ENCODE measurements at regions not wholly inside any gene's neighbourhood (a gene's known extent, or its start where the extent isn't known, plus 50 kb on each side); places are given as distances from the start of the nearest gene placed in this dataset.

DNA sequence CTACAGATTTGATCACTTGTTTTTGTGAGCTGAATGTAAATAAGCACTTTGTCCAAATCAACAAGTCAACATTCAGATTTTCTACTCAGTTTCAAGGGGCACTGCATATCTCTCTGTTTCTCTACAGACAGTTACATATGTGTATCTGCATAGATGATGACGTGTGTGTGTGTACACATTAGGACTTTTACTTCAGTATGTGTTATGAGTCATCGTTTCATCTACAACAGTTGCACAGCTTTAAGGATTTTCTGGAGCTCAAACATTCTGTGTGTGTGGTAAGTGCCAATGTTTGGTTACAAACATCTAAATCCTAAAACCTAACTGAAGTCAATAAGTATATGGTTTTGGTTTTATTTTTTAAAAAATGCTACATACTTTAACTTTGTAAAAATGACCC is 494.5 kb upstream of the PBX1 start:
- no peak for DNase-seq
- Histone ChIP-seq H4K91ac (ENCODE audit: insufficient read length, low read depth, low read length) (no peak overlapping the region), H3K27me3 (ENCODE audit: insufficient read depth, low read length) (no peaks in the 10 kb centered on the region), H3K18ac (ENCODE audit: insufficient read length, low read depth, low read length) (no peak overlapping the region), H3K4me2 (ENCODE audit: insufficient read depth, insufficient read length, low read length) (no peak overlapping the region), H2BK5ac (ENCODE audit: insufficient read length, low read length) (no peak overlapping the region), H2AK5ac (ENCODE audit: insufficient read length, low read length) (no peak overlapping the region), H3K79me2 (ENCODE audit: insufficient read depth, low read length) (no peaks in the 10 kb centered on the region), H3K4me1 (ENCODE audit: insufficient read depth, low read length) (no peaks in the 10 kb centered on the region), H3K9me3 (ENCODE audit: control insufficient read depth, low read depth, low read length) (no peaks in the 10 kb centered on the region), H3K23me2 (ENCODE audit: insufficient read length, low read depth, low read length, poor library complexity, severe bottlenecking) (no peaks in the 10 kb centered on the region), H3K23ac (ENCODE audit: insufficient read length, low read depth, low read length) (no peak overlapping the region), H3K27ac (ENCODE audit: insufficient read length, low read depth, low read length) (no peak overlapping the region), H3T11ph (ENCODE audit: low read length) (no peak overlapping the region), H3K56ac (ENCODE audit: insufficient read length, low read depth, low read length) (no peak overlapping the region), H2BK120ac (ENCODE audit: low read depth, low read length, poor library complexity, severe bottlenecking) (no peak overlapping the region), H2BK15ac (ENCODE audit: low read depth, low read length) (no peak overlapping the region), H3K14ac (ENCODE audit: insufficient read depth, low read length) (no peak overlapping the region), H3K9ac (ENCODE audit: extremely low read depth, insufficient read length, low read length) (no peak overlapping the region), H2BK20ac (ENCODE audit: low read depth, low read length, poor library complexity, severe bottlenecking) (no peak overlapping the region), H3K79me1 (ENCODE audit: insufficient read depth, low read depth, low read length, poor library complexity, severe bottlenecking) (no peaks in the 10 kb centered on the region), H4K5ac (ENCODE audit: insufficient read length, low read depth, low read length) (no peak overlapping the region), H2BK12ac (ENCODE audit: insufficient read length, low read depth, low read length) (no peak overlapping the region), H4K20me1 (ENCODE audit: control insufficient read depth, insufficient read depth, insufficient read length) (no peaks in the 10 kb centered on the region), H3K4ac (ENCODE audit: low read depth, low read length) (no peak overlapping the region), H4K8ac (replicated peaks; ENCODE audit: insufficient read length, low read depth, low read length) (no peak overlapping the region), H2AFZ (ENCODE audit: low read length) (no peak overlapping the region)
- Mint-ChIP-seq H3K4me3 (no peak overlapping the region), H3K4me1 (no peaks in the 10 kb centered on the region), H3K27ac (no peak overlapping the region), H3K27me3 (ENCODE audit: low read depth) (no peaks in the 10 kb centered on the region), H3K36me3 (ENCODE audit: insufficient read depth in 1 of 3, low read depth in 3 of 3) (peaks cover 0 to 6% (median 0%) of the 10 kb centered on the region in 3 experiments; a peak in 4 of 7 replicates), H3K9me3 (peaks cover 5% of the 10 kb centered on the region in 2 experiments; a peak in 2 of 5 replicates)
- WGBS (ENCODE audit: extremely low coverage, insufficient read length, low lambda C conversion rate): no CpG with 5 or more reads among the region's 2 CpGs
- TF ChIP-seq, protein P1, sequence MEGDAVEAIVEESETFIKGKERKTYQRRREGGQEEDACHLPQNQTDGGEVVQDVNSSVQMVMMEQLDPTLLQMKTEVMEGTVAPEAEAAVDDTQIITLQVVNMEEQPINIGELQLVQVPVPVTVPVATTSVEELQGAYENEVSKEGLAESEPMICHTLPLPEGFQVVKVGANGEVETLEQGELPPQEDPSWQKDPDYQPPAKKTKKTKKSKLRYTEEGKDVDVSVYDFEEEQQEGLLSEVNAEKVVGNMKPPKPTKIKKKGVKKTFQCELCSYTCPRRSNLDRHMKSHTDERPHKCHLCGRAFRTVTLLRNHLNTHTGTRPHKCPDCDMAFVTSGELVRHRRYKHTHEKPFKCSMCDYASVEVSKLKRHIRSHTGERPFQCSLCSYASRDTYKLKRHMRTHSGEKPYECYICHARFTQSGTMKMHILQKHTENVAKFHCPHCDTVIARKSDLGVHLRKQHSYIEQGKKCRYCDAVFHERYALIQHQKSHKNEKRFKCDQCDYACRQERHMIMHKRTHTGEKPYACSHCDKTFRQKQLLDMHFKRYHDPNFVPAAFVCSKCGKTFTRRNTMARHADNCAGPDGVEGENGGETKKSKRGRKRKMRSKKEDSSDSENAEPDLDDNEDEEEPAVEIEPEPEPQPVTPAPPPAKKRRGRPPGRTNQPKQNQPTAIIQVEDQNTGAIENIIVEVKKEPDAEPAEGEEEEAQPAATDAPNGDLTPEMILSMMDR (conservative IDR thresholded peaks at IDR 0.05): no peak
